IMR-90 (cell line): ENCODE measurements at regions not wholly inside any gene's neighbourhood (a gene's known extent, or its start where the extent isn't known, plus 50 kb on each side); places are given as distances from the start of the nearest gene placed in this dataset.

Source experiments
- ATAC-seq: fragments of 200-7000 bp; cut with Tn5 transposase; 2 replicates; pipeline ENCODE4 v1.9.1; 2020; ENCODE audit warnings: low read depth, mild to moderate bottlenecking, moderate library complexity
- BruUV-seq: library from RNA; stranded (reverse); fragments of 400-500 nt; replicated peaks from 2 replicates; lab custom pipeline; 2021; lab: Mats Ljungman, UMichigan
- CTCF ChIA-PET: fragments of 300-600 bp; formaldehyde crosslinking; extraction: SDS; loops from one replicate; lab custom pipeline; 2021; ENCODE audit warnings: antibody characterized with exemption; lab: Yijun Ruan, JAX
- POLR2A ChIA-PET: fragments of 300-600 bp; sonication (Branson Sonifier 250); formaldehyde crosslinking; loops from one replicate; lab custom pipeline; 2022; ENCODE audit warnings: antibody characterized with exemption; ENCODE audit not compliant: unreplicated experiment; lab: Charles Lee
- DNase-seq: peaks from one replicate; pipeline ENCODE4 v3.0.0; 2013
- H2AFZ ChIP-seq: replicated peaks from 2 replicates; pipeline ENCODE3; 2013; ENCODE audit warnings: low read length, mild to moderate bottlenecking; ENCODE audit not compliant: poor library complexity
- H2AK5ac ChIP-seq: 2 replicates; pipeline ENCODE4 v1.6.1; 2013; ENCODE audit warnings: low read depth, low read length, inconsistent platforms
- H2AK9ac ChIP-seq: replicated peaks from 2 replicates; pipeline ENCODE3; 2013; ENCODE audit warnings: mild to moderate bottlenecking, low read depth, low read length, moderate library complexity; ENCODE audit not compliant: poor library complexity
- H2BK120ac ChIP-seq: 2 replicates; pipeline ENCODE4 v1.6.1; 2013; ENCODE audit warnings: low read depth, low read length, inconsistent platforms
- H2BK15ac ChIP-seq: 3 replicates; pipeline ENCODE4 v1.6.1; 2013; ENCODE audit warnings: low read depth, low read length, inconsistent platforms
- H2BK20ac ChIP-seq: 2 replicates; pipeline ENCODE4 v1.6.1; 2013; ENCODE audit warnings: low read depth, mild to moderate bottlenecking, inconsistent platforms, low read length, moderate library complexity
- H2BK5ac ChIP-seq: 2 replicates; pipeline ENCODE4 v1.6.1; 2013; ENCODE audit warnings: mild to moderate bottlenecking, low read depth, low read length, inconsistent platforms; ENCODE audit not compliant: poor library complexity, severe bottlenecking
- H3K14ac ChIP-seq: replicated peaks from 2 replicates; pipeline ENCODE4 v1.6.1; 2013; ENCODE audit warnings: low read depth, low read length, inconsistent platforms
- H3K18ac ChIP-seq: 2 replicates; pipeline ENCODE4 v1.6.1; 2013; ENCODE audit warnings: low read depth, low read length, control low read depth
- H3K23ac ChIP-seq: 2 replicates; pipeline ENCODE4 v1.6.1; 2013; ENCODE audit warnings: low read depth, low read length, inconsistent platforms
- H3K27ac ChIP-seq: 2 replicates; pipeline ENCODE4 v1.5.1; 2013; ENCODE audit warnings: mild to moderate bottlenecking, control low read depth, low read length; ENCODE audit not compliant: insufficient read depth
- H3K27me3 ChIP-seq: 2 replicates; pipeline ENCODE4 v1.6.1; 2013; ENCODE audit warnings: low read length; ENCODE audit not compliant: control insufficient read depth, insufficient read depth
- H3K36me3 ChIP-seq: 2 replicates; pipeline ENCODE4 v1.6.1; 2013; ENCODE audit warnings: low read length, mixed read lengths; ENCODE audit not compliant: control insufficient read depth, insufficient read depth
- H3K4ac ChIP-seq: 2 replicates; pipeline ENCODE4 v1.6.1; 2013; ENCODE audit warnings: low read depth, low read length, inconsistent platforms
- H3K4me1 ChIP-seq: 2 replicates; pipeline ENCODE4 v1.6.1; 2013; ENCODE audit warnings: low read length, mixed read lengths; ENCODE audit not compliant: control insufficient read depth, insufficient read depth
- H3K4me2 ChIP-seq: 2 replicates; pipeline ENCODE4 v1.6.1; 2013; ENCODE audit warnings: low read depth, mild to moderate bottlenecking, control low read depth, low read length, moderate library complexity
- H3K4me3 ChIP-seq: 2 replicates; pipeline ENCODE4 v1.5.1; 2013; ENCODE audit warnings: low read depth, mild to moderate bottlenecking, control low read depth, low read length, moderate library complexity; ENCODE audit not compliant: insufficient read depth
- H3K56ac ChIP-seq: 2 replicates; pipeline ENCODE4 v1.6.1; 2013; ENCODE audit warnings: low read length, inconsistent platforms; ENCODE audit not compliant: insufficient read depth; ENCODE audit errors: extremely low read depth
- H3K79me1 ChIP-seq, 2 experiments: 2 replicates each; pipeline ENCODE4 v1.6.1; 2013; ENCODE audit warnings: low read length in 2 of 2, inconsistent platforms in 1 of 2, low read depth in 1 of 2
- H3K9ac ChIP-seq: 2 replicates; pipeline ENCODE4 v1.6.1; 2013; ENCODE audit warnings: low read depth, low read length, control low read depth
- H3K9me1 ChIP-seq: 2 replicates; pipeline ENCODE4 v1.6.1; 2013; ENCODE audit warnings: low read length, inconsistent platforms; ENCODE audit not compliant: insufficient read depth
- H3K9me3 ChIP-seq: 2 replicates; pipeline ENCODE4 v1.6.1; 2013; ENCODE audit warnings: low read length; ENCODE audit not compliant: control insufficient read depth, insufficient read depth
- H4K20me1 ChIP-seq: 2 replicates; pipeline ENCODE4 v1.6.1; 2013; ENCODE audit warnings: low read length, inconsistent platforms; ENCODE audit not compliant: insufficient read depth
- H4K5ac ChIP-seq: 2 replicates; pipeline ENCODE4 v1.6.1; 2013; ENCODE audit warnings: mild to moderate bottlenecking, low read depth, low read length, control low read depth
- H4K8ac ChIP-seq, 2 experiments: 2 replicates each; pipeline ENCODE4 v1.6.1; 2013; ENCODE audit warnings: low read depth in 2 of 2, low read length in 2 of 2, control low read depth in 1 of 2, inconsistent platforms in 1 of 2
- H4K91ac ChIP-seq: 2 replicates; pipeline ENCODE4 v1.6.1; 2013; ENCODE audit warnings: low read depth, low read length, inconsistent platforms; ENCODE audit not compliant: insufficient read depth
- BHLHE40 ChIP-seq: fragments of 150-350 bp; IDR thresholded peaks from 2 replicates; pipeline ENCODE4 v1.6.1; 2016; ENCODE audit warnings: mild to moderate bottlenecking, low read depth, low read length
- CEBPB ChIP-seq: IDR thresholded peaks from 2 replicates; pipeline ENCODE4 v1.6.1; 2012; ENCODE audit warnings: low read depth, low read length, improper control_type of control experiment
- ELK1 ChIP-seq: fragments of 150-350 bp; IDR thresholded peaks from 2 replicates; pipeline ENCODE4 v1.6.1; 2016; ENCODE audit warnings: low read depth, mild to moderate bottlenecking, low read length, moderate library complexity, borderline replicate concordance
- FOS ChIP-seq: fragments of 150-350 bp; IDR thresholded peaks from 2 replicates; pipeline ENCODE4 v1.6.1; 2016; ENCODE audit warnings: low read depth, low read length
- MAFK ChIP-seq: IDR thresholded peaks from 2 replicates; pipeline ENCODE4 v1.6.1; 2012; ENCODE audit warnings: low read depth, low read length, improper control_type of control experiment
- MAZ ChIP-seq: IDR thresholded peaks from 2 replicates; pipeline ENCODE4 v1.6.1; 2012; ENCODE audit warnings: low read depth, mild to moderate bottlenecking, low read length, improper control_type of control experiment, moderate library complexity, borderline replicate concordance
- MXI1 ChIP-seq: IDR thresholded peaks from 2 replicates; pipeline ENCODE4 v1.6.1; 2012; ENCODE audit warnings: low read depth, mild to moderate bottlenecking, low read length, moderate library complexity, borderline replicate concordance
- NFE2L2 ChIP-seq: fragments of 150-350 bp; IDR thresholded peaks from 2 replicates; pipeline ENCODE4 v1.6.1; 2016; ENCODE audit warnings: low read depth, mild to moderate bottlenecking, low read length
- POLR2A ChIP-seq: IDR thresholded peaks from 2 replicates; pipeline ENCODE4 v1.6.1; 2012; ENCODE audit warnings: mild to moderate bottlenecking, low read depth, low read length
- RAD21 ChIP-seq: IDR thresholded peaks from 2 replicates; pipeline ENCODE4 v1.6.1; 2012; ENCODE audit warnings: low read length, improper control_type of control experiment
- RCOR1 ChIP-seq: IDR thresholded peaks from 2 replicates; pipeline ENCODE4 v1.6.1; 2012; ENCODE audit warnings: mild to moderate bottlenecking, low read length, improper control_type of control experiment; ENCODE audit not compliant: insufficient replicate concordance
- RFX5 ChIP-seq: IDR thresholded peaks from 2 replicates; pipeline ENCODE4 v1.8.0; 2012; ENCODE audit warnings: low read depth, mild to moderate bottlenecking, low read length, moderate library complexity
- SMC3 ChIP-seq: fragments of 150-350 bp; IDR thresholded peaks from 2 replicates; pipeline ENCODE4 v1.6.1; 2016; ENCODE audit warnings: low read depth, mild to moderate bottlenecking, antibody characterized with exemption, low read length, moderate library complexity
- WGBS, 2 experiments: methylation state at CpG; one replicate each; pipeline versions ENCODE4 v1.1.5 to v1.1.7; 2013; ENCODE audit warnings: missing lambda C conversion rate in 2 of 2; ENCODE audit not compliant: insufficient read length in 1 of 2; ENCODE audit errors: extremely low coverage in 2 of 2; 5-methylcytosine and 5-hydroxymethylcytosine counted together
- dilution Hi-C: fragments of 300-500 bp; cut with HindIII; formaldehyde crosslinking; loops from one replicate; pipeline ENCODE4 v1.14.3; 2018; ENCODE audit warnings: low sequenced_read_pairs; ENCODE audit not compliant: unreplicated experiment
- in situ Hi-C: fragments of 300-500 bp; cut with MboI; formaldehyde crosslinking; loops from 3 replicates; pipeline ENCODE4 v1.14.3; 2019; ENCODE audit warnings: low sequenced_read_pairs, inconsistent platforms, mixed read lengths
- intact Hi-C: fragments of 100-400 bp; cut with micrococcal nuclease; formaldehyde crosslinking; loops from 2 replicates; pipeline ENCODE4 v1.10.0; 2022
- TF ChIP-seq, protein P1 (sequence below): fragments of 150-350 bp; IDR thresholded peaks from 2 replicates; pipeline ENCODE4 v1.6.1; 2017; ENCODE audit warnings: mild to moderate bottlenecking, antibody characterized with exemption, low read length, low read depth

GRCh38 chr4:60759518-60760245, 440.4 kb upstream of the ADGRL3 start:
- no CpG with 5 or more reads among the region's 4 CpGs for WGBS, 2 experiments
- Histone ChIP-seq H2AK5ac (no peak overlapping the region), H3K4ac (no peak overlapping the region), H3K56ac (no peak overlapping the region), H4K5ac (no peak overlapping the region), H3K27ac (no peak overlapping the region), H2BK15ac (no peak overlapping the region), H3K9me1 (no peaks in the 10 kb centered on the region), H3K4me1 (no peaks in the 10 kb centered on the region), H3K79me1 (no peaks in the 10 kb centered on the region), H3K4me3 (no peak overlapping the region), H3K18ac (no peak overlapping the region), H4K8ac (no peak overlapping the region), H3K14ac (no peak overlapping the region), H3K36me3 (no peaks in the 10 kb centered on the region), H2BK120ac (no peak overlapping the region), H3K9me3 (no peaks in the 10 kb centered on the region), H3K4me2 (no peak overlapping the region), H2BK5ac (no peak overlapping the region), H3K23ac (no peak overlapping the region), H4K91ac (no peak overlapping the region), H2BK20ac (no peak overlapping the region; the same call in 1 of the 2 replicates), H4K20me1 (no peaks in the 10 kb centered on the region), H3K9ac (no peak overlapping the region), H2AK9ac (no peak overlapping the region), H2AFZ (no peak overlapping the region), H3K27me3 (no peaks in the 10 kb centered on the region)
- ATAC-seq (no peak), DNase-seq (no peak)
- in situ Hi-C loops = no loop called here
- ChIA-PET POLR2A (no interaction called here), CTCF (no interaction called here)
- dilution Hi-C loops = no loop called here
- intact Hi-C loops = no loop called here
- no peak for TF ChIP-seq RFX5
- TF ChIP-seq POLR2A = no peak
- no peak for TF ChIP-seq RCOR1
- no peak for TF ChIP-seq NFE2L2
- TF ChIP-seq BHLHE40 = no peak
- TF ChIP-seq FOS = no peak
- TF ChIP-seq ELK1 = no peak
- TF ChIP-seq, protein P1, sequence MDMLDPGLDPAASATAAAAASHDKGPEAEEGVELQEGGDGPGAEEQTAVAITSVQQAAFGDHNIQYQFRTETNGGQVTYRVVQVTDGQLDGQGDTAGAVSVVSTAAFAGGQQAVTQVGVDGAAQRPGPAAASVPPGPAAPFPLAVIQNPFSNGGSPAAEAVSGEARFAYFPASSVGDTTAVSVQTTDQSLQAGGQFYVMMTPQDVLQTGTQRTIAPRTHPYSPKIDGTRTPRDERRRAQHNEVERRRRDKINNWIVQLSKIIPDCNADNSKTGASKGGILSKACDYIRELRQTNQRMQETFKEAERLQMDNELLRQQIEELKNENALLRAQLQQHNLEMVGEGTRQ = no peak
- no peak for TF ChIP-seq RAD21
- TF ChIP-seq MXI1 = no peak
- TF ChIP-seq MAZ = no peak
- TF ChIP-seq MAFK = no peak
- TF ChIP-seq SMC3 = no peak
- TF ChIP-seq CEBPB = no peak
- BruUV-seq = no TSS peak
